ENCODE measurements at regions not wholly inside any gene's neighbourhood (a gene's known extent, or its start where the extent isn't known, plus 50 kb on each side); places are given as distances from the start of the nearest gene placed in this dataset.

DNA sequence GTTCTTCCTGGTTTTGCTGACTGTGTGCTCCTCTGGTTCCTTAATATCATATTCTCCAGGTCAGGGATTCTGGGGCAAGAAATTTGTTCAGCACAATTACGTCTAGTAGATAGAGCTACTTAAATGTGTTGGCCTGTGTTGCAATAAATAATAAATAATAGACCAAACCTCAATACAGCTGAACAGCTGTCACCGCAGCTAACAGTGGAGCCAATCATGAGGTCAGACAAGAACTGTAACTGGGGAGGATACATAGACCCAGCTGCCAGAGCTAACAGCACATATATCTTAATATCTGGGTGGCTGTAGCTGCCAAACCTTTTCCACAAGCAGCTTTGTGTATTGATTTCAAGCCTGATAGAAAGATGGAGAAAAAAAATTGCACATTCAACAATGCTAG is 1596.3 kb upstream of the PCDH20 start:
- TF ChIP-seq, protein P1, sequence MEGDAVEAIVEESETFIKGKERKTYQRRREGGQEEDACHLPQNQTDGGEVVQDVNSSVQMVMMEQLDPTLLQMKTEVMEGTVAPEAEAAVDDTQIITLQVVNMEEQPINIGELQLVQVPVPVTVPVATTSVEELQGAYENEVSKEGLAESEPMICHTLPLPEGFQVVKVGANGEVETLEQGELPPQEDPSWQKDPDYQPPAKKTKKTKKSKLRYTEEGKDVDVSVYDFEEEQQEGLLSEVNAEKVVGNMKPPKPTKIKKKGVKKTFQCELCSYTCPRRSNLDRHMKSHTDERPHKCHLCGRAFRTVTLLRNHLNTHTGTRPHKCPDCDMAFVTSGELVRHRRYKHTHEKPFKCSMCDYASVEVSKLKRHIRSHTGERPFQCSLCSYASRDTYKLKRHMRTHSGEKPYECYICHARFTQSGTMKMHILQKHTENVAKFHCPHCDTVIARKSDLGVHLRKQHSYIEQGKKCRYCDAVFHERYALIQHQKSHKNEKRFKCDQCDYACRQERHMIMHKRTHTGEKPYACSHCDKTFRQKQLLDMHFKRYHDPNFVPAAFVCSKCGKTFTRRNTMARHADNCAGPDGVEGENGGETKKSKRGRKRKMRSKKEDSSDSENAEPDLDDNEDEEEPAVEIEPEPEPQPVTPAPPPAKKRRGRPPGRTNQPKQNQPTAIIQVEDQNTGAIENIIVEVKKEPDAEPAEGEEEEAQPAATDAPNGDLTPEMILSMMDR (IDR thresholded peaks at IDR 0.05), result no peak
- no peaks in the 10 kb centered on the region for H3K36me3 ChIP-seq (ENCODE audit: control insufficient read depth, insufficient read depth, low read length)
- no peak overlapping the region for H3K27ac ChIP-seq
- no peak overlapping the region for H3K4me3 ChIP-seq (ENCODE audit: low read depth, low read length)
- H3K79me2 ChIP-seq, result no peaks in the 10 kb centered on the region
- no peaks in the 10 kb centered on the region for H3K4me1 ChIP-seq
- H3K9me3 ChIP-seq (ENCODE audit: control insufficient read depth, low read length), result no peaks in the 10 kb centered on the region
- no peak overlapping the region for H3K4me2 ChIP-seq (ENCODE audit: low read length)
- no peak overlapping the region for H3K9ac ChIP-seq
- no peak overlapping the region for H2AFZ ChIP-seq
- no peaks in the 10 kb centered on the region for H3K27me3 ChIP-seq (ENCODE audit: control insufficient read depth, insufficient read depth, low read length)

- Histone ChIP-seq H3K36me3 (ENCODE audit: control insufficient read depth, insufficient read depth, low read length) (no peaks in the 10 kb centered on the region), H3K79me2 (no peaks in the 10 kb centered on the region), H3K9ac (no peak overlapping the region), H2AFZ (no peak overlapping the region), H3K4me2 (ENCODE audit: low read length) (no peak overlapping the region), H3K27ac (no peak overlapping the region), H3K9me3 (ENCODE audit: control insufficient read depth, low read length) (no peaks in the 10 kb centered on the region), H3K27me3 (ENCODE audit: control insufficient read depth, insufficient read depth, low read length) (no peaks in the 10 kb centered on the region), H3K4me3 (ENCODE audit: low read depth, low read length) (no peak overlapping the region), H3K4me1 (no peaks in the 10 kb centered on the region)
- TF ChIP-seq, protein P1 (IDR thresholded peaks at IDR 0.05), result no peak
Observed at GRCh38 chr13:63010072-63010658, 1594.5 kb upstream of the PCDH20 start.

DNA sequence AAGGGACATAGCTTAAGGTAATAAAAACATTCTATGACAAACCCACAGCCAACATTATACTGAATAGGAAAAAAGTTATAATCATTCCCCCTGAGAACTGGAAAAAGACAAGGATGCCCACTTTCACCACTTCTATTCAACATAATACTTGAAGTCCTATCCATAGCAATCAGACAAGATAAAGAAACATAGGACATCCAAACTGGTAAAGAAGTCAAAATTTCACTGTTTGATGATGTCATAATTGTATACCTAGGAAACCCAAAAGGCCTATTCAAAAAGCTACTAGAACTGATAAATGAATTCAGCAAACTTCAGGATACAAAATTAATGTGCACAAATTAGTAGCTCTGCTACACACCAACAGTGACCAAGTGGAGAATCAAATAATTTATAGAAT is 1590.0 kb upstream of the PCDH20 start:
- Histone ChIP-seq H3K27ac (no peak overlapping the region), H3K27me3 (ENCODE audit: control insufficient read depth, insufficient read depth, low read length) (no peaks in the 10 kb centered on the region), H3K36me3 (ENCODE audit: control insufficient read depth, insufficient read depth, low read length) (no peaks in the 10 kb centered on the region), H3K9ac (no peak overlapping the region), H3K4me3 (ENCODE audit: low read depth, low read length) (no peak overlapping the region), H3K79me2 (no peaks in the 10 kb centered on the region), H2AFZ (no peak overlapping the region), H3K4me2 (ENCODE audit: low read length) (no peak overlapping the region), H3K9me3 (ENCODE audit: control insufficient read depth, low read length) (no peaks in the 10 kb centered on the region), H3K4me1 (no peaks in the 10 kb centered on the region)
- TF ChIP-seq, protein P1 (IDR thresholded peaks at IDR 0.05), result no peak

DNA sequence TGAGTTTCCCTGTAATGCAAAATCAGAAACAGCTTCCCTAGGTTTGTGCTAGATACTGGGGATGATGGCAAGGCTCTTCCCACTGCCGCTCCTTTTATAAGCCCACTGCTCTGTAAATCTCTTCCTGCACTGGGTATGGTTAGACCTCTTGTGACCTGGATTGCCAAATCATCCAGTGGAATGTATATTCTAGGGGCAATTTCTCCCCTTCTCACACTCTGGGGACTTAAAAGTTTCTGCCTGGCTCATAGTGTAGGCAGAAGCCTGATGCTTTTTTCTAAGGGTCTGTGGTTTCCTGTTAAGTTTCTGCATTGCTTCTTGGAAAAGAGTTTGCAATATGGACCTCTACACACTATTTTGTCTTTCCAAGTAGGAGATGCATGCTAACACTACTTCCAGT is 1582.0 kb upstream of the PCDH20 start:
- H3K27ac ChIP-seq, result no peak overlapping the region
- no peak overlapping the region for H3K4me3 ChIP-seq (ENCODE audit: low read depth, low read length)

More for the DNA sequence above, 1582.0 kb upstream of the PCDH20 start:
- Histone ChIP-seq H3K4me1 (no peaks in the 10 kb centered on the region), H3K9me3 (ENCODE audit: control insufficient read depth, low read length) (no peaks in the 10 kb centered on the region), H3K79me2 (no peaks in the 10 kb centered on the region), H3K36me3 (ENCODE audit: control insufficient read depth, insufficient read depth, low read length) (no peaks in the 10 kb centered on the region), H3K27me3 (ENCODE audit: control insufficient read depth, insufficient read depth, low read length) (no peaks in the 10 kb centered on the region), H3K9ac (no peak overlapping the region), H2AFZ (no peak overlapping the region), H3K4me2 (ENCODE audit: low read length) (no peak overlapping the region)
- TF ChIP-seq, protein P1 (IDR thresholded peaks at IDR 0.05), result no peak

All from parathyroid adenoma (tissue), 2 donors.